HEK293T (cell line): ENCODE measurements at regions not wholly inside any gene's neighbourhood (a gene's known extent, or its start where the extent isn't known, plus 50 kb on each side); places are given as distances from the start of the nearest gene placed in this dataset.

Experiments
- CTCF ChIA-PET: fragments of 350-600 bp; formaldehyde crosslinking; extraction: SDS; loops from one replicate; lab custom pipeline; 2021; ENCODE audit warnings: antibody characterized with exemption, inconsistent platforms; lab: Yijun Ruan, JAX
- POLR2A ChIA-PET: fragments of 350-600 bp; formaldehyde crosslinking; extraction: SDS; loops from one replicate; lab custom pipeline; 2020; ENCODE audit warnings: antibody characterized with exemption, inconsistent platforms; lab: Yijun Ruan, JAX
- DNase-seq: peaks from one replicate; pipeline ENCODE4 v3.0.0; 2012; ENCODE audit warnings: mixed read lengths; ENCODE audit errors: extremely low spot score
- ARNT ChIP-seq: fragments of 450-650 bp; IDR thresholded peaks from 2 replicates; pipeline ENCODE4 v1.6.1; 2017; ENCODE audit warnings: mild to moderate bottlenecking
- BHLHE40 ChIP-seq: fragments of 450-650 bp; IDR thresholded peaks from 2 replicates; pipeline ENCODE4 v1.6.1; 2016; ENCODE audit warnings: mild to moderate bottlenecking, moderate library complexity, borderline replicate concordance
- CTBP1 ChIP-seq: fragments of 450-650 bp; IDR thresholded peaks from 2 replicates; pipeline ENCODE4 v1.6.1; 2016; ENCODE audit warnings: borderline replicate concordance
- ELF4 ChIP-seq: fragments of 450-650 bp; IDR thresholded peaks from 2 replicates; pipeline ENCODE4 v1.6.1; 2017; ENCODE audit warnings: antibody characterized with exemption
- FOXA1 ChIP-seq: fragments of 450-650 bp; IDR thresholded peaks from 2 replicates; pipeline ENCODE4 v1.6.1; 2016; ENCODE audit warnings: mild to moderate bottlenecking
- FOXK2 ChIP-seq: fragments of 450-650 bp; IDR thresholded peaks from 2 replicates; pipeline ENCODE4 v1.6.1; 2016; ENCODE audit warnings: mild to moderate bottlenecking
- FOXM1 ChIP-seq: fragments of 450-650 bp; IDR thresholded peaks from 2 replicates; pipeline ENCODE4 v1.6.1; 2017; ENCODE audit warnings: mild to moderate bottlenecking, borderline replicate concordance
- HDGF ChIP-seq: fragments of 450-650 bp; IDR thresholded peaks from 2 replicates; pipeline ENCODE4 v1.6.1; 2017; ENCODE audit warnings: antibody characterized with exemption, borderline replicate concordance
- L3MBTL2 ChIP-seq: fragments of 450-650 bp; conservative IDR thresholded peaks from 2 replicates; pipeline ENCODE4 v1.6.1; 2016; ENCODE audit warnings: mild to moderate bottlenecking
- LEF1 ChIP-seq: fragments of 450-650 bp; IDR thresholded peaks from 2 replicates; pipeline ENCODE4 v1.6.1; 2017; ENCODE audit warnings: mild to moderate bottlenecking, borderline replicate concordance
- NFRKB ChIP-seq: fragments of 450-650 bp; IDR thresholded peaks from 2 replicates; pipeline ENCODE4 v1.6.1; 2016; ENCODE audit warnings: mild to moderate bottlenecking, moderate library complexity
- PKNOX1 ChIP-seq: fragments of 450-650 bp; IDR thresholded peaks from 2 replicates; pipeline ENCODE4 v1.6.1; 2016
- SP1 ChIP-seq: fragments of 450-650 bp; IDR thresholded peaks from 2 replicates; pipeline ENCODE4 v1.6.1; 2017
- SUZ12 ChIP-seq: fragments of 450-650 bp; IDR thresholded peaks from 2 replicates; pipeline ENCODE4 v1.6.1; 2016; ENCODE audit warnings: mild to moderate bottlenecking
- TARDBP ChIP-seq: fragments of 450-650 bp; IDR thresholded peaks from 2 replicates; pipeline ENCODE4 v1.6.1; 2016
- ZNF384 ChIP-seq: fragments of 450-650 bp; IDR thresholded peaks from 2 replicates; pipeline ENCODE4 v1.6.1; 2016

GRCh38 chr4:165597581-165598480 is 219.0 kb downstream of the CPE start:
- no peak for DNase-seq
- ChIA-PET CTCF (no interaction called here), POLR2A (no interaction called here)
- TF ChIP-seq FOXK2 (no peak), SP1 (no peak), BHLHE40 (no peak), CTBP1 (no peak), TARDBP (no peak), FOXA1 (no peak), HDGF (no peak), SUZ12 (no peak), L3MBTL2 (no peak), LEF1 (no peak), FOXM1 (no peak), NFRKB (no peak)

GRCh38 chr4:165600959-165601683 is 222.3 kb downstream of the CPE start:
- DNase-seq = no peak
- no peak for TF ChIP-seq ARNT
- TF ChIP-seq LEF1 = no peak
- TF ChIP-seq NFRKB = no peak
- no peak for TF ChIP-seq ELF4
- TF ChIP-seq SUZ12 = no peak
- TF ChIP-seq TARDBP = no peak
- peak; percentile 75 for TF ChIP-seq PKNOX1
- POLR2A ChIA-PET = no interaction called here
- CTCF ChIA-PET = no interaction called here

GRCh38 chr4:165602621-165603020 is 223.8 kb downstream of the CPE start:
- DNase-seq = no peak
- POLR2A ChIA-PET = no interaction called here
- CTCF ChIA-PET = no interaction called here
- TF ChIP-seq SP1 (no peak), SUZ12 (no peak), ARNT (no peak)

GRCh38 chr4:165604181-165604580 is 225.4 kb downstream of the CPE start:
- ChIA-PET POLR2A (no interaction called here), CTCF (no interaction called here)
- no peak for DNase-seq
- TF ChIP-seq FOXK2 (no peak), HDGF (no peak), CTBP1 (no peak), NFRKB (no peak), ELF4 (no peak), FOXA1 (no peak), TARDBP (no peak), BHLHE40 (no peak), LEF1 (no peak), ZNF384 (no peak), PKNOX1 (no peak), SUZ12 (no peak), ARNT (no peak), L3MBTL2 (no peak), SP1 (no peak)

- ChIA-PET POLR2A (no interaction called here), CTCF (interaction anchor here (0.6 kb wide), 1 partner anchor 66 kb away, joined by 3 read pairs; no protein-coding TSS in a partner anchor)
- DNase-seq = no peak
- no peak for TF ChIP-seq NFRKB
- TF ChIP-seq FOXK2 = no peak
- TF ChIP-seq CTBP1 = no peak
- no peak for TF ChIP-seq LEF1
- no peak for TF ChIP-seq ARNT
- TF ChIP-seq SUZ12 = no peak
- TF ChIP-seq BHLHE40 = no peak
- TF ChIP-seq FOXM1 = no peak
- TF ChIP-seq TARDBP = no peak
- TF ChIP-seq SP1 = no peak
- no peak for TF ChIP-seq ZNF384
- no peak for TF ChIP-seq FOXA1
- no peak for TF ChIP-seq ELF4
- TF ChIP-seq HDGF = no peak
- TF ChIP-seq L3MBTL2 = no peak
- no peak for TF ChIP-seq PKNOX1
Measured at GRCh38 chr4:165605811-165606210, 227.0 kb downstream of the CPE start.
